ENCODE measurements at regions not wholly inside any gene's neighbourhood (a gene's known extent, or its start where the extent isn't known, plus 50 kb on each side); places are given as distances from the start of the nearest gene placed in this dataset.

GRCh38 chr4:4641254-4641653 is 99.4 kb upstream of the STX18 start:
- Mint-ChIP-seq H3K27ac (no peak overlapping the region), H3K4me1 (peaks cover 2% of the 10 kb centered on the region), H3K4me3 (no peak overlapping the region), H3K36me3 (ENCODE audit: low read depth) (no peaks in the 10 kb centered on the region), H3K27me3 (no peaks in the 10 kb centered on the region)
- no peak for ATAC-seq
- no peak for DNase-seq
- H3K9me3 ChIP-seq (ENCODE audit: control insufficient read depth, low read length, poor library complexity, severe bottlenecking) = no peaks in the 10 kb centered on the region

DNA sequence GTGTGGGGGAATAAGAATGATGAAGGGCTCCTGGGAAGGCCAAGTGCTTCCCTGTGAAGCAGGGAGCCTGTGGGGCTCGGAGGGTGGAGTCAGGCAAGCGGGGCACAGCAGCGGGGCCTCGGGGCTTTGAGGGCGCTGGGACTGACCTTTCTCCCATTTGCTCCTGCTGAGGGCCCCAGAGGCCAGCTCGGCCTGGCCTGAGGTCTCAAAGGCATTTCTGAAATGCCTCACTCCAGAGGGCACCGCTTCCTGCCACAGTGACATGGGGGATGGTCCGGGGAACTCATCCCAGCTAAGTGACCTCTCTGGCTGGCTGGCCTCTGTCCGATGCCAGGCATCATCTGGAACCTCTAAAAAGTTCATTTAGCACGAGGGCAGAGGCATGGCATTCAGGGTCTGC is 98.8 kb upstream of the STX18 start:
- H3K27me3 Mint-ChIP-seq = no peaks in the 10 kb centered on the region
- no peak overlapping the region for H3K27ac Mint-ChIP-seq
- no peaks in the 10 kb centered on the region for H3K9me3 ChIP-seq (ENCODE audit: control insufficient read depth, low read length, poor library complexity, severe bottlenecking)
- ATAC-seq (no peak), DNase-seq (no peak)
- no peak overlapping the region for H3K4me3 Mint-ChIP-seq
- H3K36me3 Mint-ChIP-seq (ENCODE audit: low read depth) = no peaks in the 10 kb centered on the region
- peaks cover 2% of the 10 kb centered on the region for H3K4me1 Mint-ChIP-seq

DNA sequence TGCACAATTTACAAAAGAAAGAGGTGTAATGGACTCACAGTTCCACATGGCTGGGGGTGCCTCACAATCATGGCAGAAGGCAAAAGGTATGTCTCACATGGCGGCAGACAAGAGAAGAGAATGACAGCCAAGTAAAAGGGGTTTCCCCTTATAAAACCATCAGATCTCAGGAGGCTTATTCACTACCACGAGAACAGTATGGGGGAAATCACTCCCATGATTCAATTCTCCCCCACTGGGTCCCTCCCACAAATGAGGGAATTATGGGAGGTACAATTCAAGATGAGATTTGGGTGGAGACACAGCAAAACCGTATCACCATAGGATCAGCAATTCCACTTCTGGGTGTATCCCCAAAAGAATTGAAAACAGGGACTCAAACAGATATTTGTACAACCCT is 97.5 kb upstream of the STX18 start:
- DNase-seq (no peak), ATAC-seq (no peak)
- no peaks in the 10 kb centered on the region for H3K27me3 Mint-ChIP-seq

DNA sequence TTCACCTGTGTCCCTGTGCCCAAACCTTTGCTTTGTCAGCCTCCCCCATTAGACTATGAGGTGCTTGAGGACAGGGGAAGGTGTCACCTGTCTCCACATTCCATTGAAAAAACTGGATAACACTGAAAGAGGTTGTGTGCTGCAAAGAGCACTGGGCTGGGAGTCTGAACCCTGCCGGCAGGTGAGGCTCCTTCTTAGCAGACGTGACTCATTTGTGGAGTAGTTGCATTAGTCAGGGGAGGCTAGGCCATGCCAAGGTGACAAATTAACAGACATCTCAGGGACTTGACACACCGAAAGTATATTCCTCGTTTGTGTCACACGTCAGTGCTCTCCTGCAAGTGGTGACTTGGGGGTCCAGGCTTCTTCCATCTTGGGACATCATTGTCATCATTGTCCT is 95.9 kb upstream of the STX18 start:
- no peak for ATAC-seq
- DNase-seq = no peak
- H3K27me3 Mint-ChIP-seq = no peaks in the 10 kb centered on the region
- H3K4me3 Mint-ChIP-seq = no peak overlapping the region
- H3K27ac Mint-ChIP-seq = no peak overlapping the region
- peaks cover 2% of the 10 kb centered on the region for H3K4me1 Mint-ChIP-seq
- H3K9me3 ChIP-seq (ENCODE audit: control insufficient read depth, low read length, poor library complexity, severe bottlenecking) = no peaks in the 10 kb centered on the region
- H3K36me3 Mint-ChIP-seq (ENCODE audit: low read depth) = no peaks in the 10 kb centered on the region

More for the DNA sequence above, 97.5 kb upstream of the STX18 start:
- Mint-ChIP-seq H3K4me3 (no peak overlapping the region), H3K36me3 (ENCODE audit: low read depth) (no peaks in the 10 kb centered on the region), H3K4me1 (peaks cover 2% of the 10 kb centered on the region), H3K27ac (no peak overlapping the region)
- H3K9me3 ChIP-seq (ENCODE audit: control insufficient read depth, low read length, poor library complexity, severe bottlenecking) = no peaks in the 10 kb centered on the region

DNA sequence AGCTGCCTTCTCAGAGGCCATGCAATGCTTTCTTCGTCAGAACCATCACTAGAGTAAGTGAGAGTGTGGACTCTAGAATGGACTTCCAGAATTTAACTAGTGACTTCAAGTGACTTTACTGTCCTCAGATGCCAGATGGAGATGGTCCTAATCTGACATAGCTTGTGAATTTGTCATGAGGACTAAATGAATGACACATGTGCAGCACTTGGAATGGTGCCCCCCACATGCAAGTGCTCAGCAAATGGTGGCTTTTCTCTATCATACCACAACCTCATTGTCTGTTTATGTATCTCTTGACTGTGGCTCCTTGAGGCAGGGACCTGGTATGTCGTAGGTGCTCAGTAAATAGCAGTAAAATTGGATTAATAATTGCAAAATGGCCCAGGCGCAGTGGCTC is 91.6 kb upstream of the STX18 start:
- Mint-ChIP-seq H3K27ac (no peak overlapping the region), H3K36me3 (ENCODE audit: low read depth) (no peaks in the 10 kb centered on the region), H3K27me3 (no peaks in the 10 kb centered on the region), H3K4me1 (no peaks in the 10 kb centered on the region), H3K4me3 (no peak overlapping the region)
- H3K9me3 ChIP-seq (ENCODE audit: control insufficient read depth, low read length, poor library complexity, severe bottlenecking) = no peaks in the 10 kb centered on the region
- DNase-seq (no peak), ATAC-seq (no peak)

- H3K36me3 Mint-ChIP-seq (ENCODE audit: low read depth) = no peaks in the 10 kb centered on the region
- H3K27me3 Mint-ChIP-seq = no peaks in the 10 kb centered on the region
- DNase-seq = no peak
- no peak overlapping the region for H3K4me3 Mint-ChIP-seq
- H3K4me1 Mint-ChIP-seq = no peaks in the 10 kb centered on the region
- H3K27ac Mint-ChIP-seq = peak overlapping the region; percentile 70
- no peak for ATAC-seq
- no peaks in the 10 kb centered on the region for H3K9me3 ChIP-seq (ENCODE audit: control insufficient read depth, low read length, poor library complexity, severe bottlenecking)
Measured at GRCh38 chr4:4631150-4631549, 89.3 kb upstream of the STX18 start.

DNA sequence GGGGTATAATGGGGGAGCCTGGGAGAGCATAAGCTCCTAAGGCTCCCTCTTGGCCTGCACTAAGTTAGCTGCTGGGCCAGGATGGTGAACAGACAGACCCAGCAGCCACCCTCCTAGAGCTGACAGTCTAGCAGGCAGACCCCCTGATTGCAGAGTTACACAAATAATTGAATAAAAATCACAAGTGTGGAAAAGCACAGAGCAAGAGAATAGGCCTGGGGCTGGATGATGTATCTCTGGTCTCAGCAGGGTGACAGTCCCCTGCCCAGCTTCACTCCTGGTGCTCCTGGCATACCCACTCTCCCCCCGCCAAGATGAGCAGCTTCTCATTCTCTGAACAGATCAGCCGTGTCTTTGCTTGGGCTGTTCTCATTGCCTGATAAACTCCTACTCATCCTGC is 86.1 kb upstream of the STX18 start:
- no peak overlapping the region for H3K4me3 Mint-ChIP-seq
- H3K9me3 ChIP-seq (ENCODE audit: control insufficient read depth, low read length, poor library complexity, severe bottlenecking) = no peaks in the 10 kb centered on the region
- no peak overlapping the region for H3K27ac Mint-ChIP-seq
- H3K27me3 Mint-ChIP-seq = no peaks in the 10 kb centered on the region
- ATAC-seq (no peak), DNase-seq (no peak)
- H3K36me3 Mint-ChIP-seq (ENCODE audit: low read depth) = no peaks in the 10 kb centered on the region
- no peaks in the 10 kb centered on the region for H3K4me1 Mint-ChIP-seq

GRCh38 chr4:4627111-4627510 is 85.3 kb upstream of the STX18 start:
- DNase-seq (no peak), ATAC-seq (no peak)
- no peaks in the 10 kb centered on the region for H3K36me3 Mint-ChIP-seq (ENCODE audit: low read depth)
- H3K9me3 ChIP-seq (ENCODE audit: control insufficient read depth, low read length, poor library complexity, severe bottlenecking) = no peaks in the 10 kb centered on the region
- no peaks in the 10 kb centered on the region for H3K27me3 Mint-ChIP-seq
- H3K4me1 Mint-ChIP-seq = no peaks in the 10 kb centered on the region
- H3K27ac Mint-ChIP-seq = no peak overlapping the region
- H3K4me3 Mint-ChIP-seq = no peak overlapping the region

- ATAC-seq (no peak), DNase-seq (no peak)
- H3K27me3 Mint-ChIP-seq = no peaks in the 10 kb centered on the region
- no peaks in the 10 kb centered on the region for H3K36me3 Mint-ChIP-seq (ENCODE audit: low read depth)
- H3K9me3 ChIP-seq (ENCODE audit: control insufficient read depth, low read length, poor library complexity, severe bottlenecking) = no peaks in the 10 kb centered on the region
- H3K4me1 Mint-ChIP-seq = no peaks in the 10 kb centered on the region
- H3K27ac Mint-ChIP-seq = no peak overlapping the region
- H3K4me3 Mint-ChIP-seq = no peak overlapping the region
Measured at GRCh38 chr4:4625488-4625887, 83.6 kb upstream of the STX18 start.

GRCh38 chr4:4624276-4624897 is 82.5 kb upstream of the STX18 start:
- no peak overlapping the region for H3K27ac Mint-ChIP-seq
- DNase-seq = no peak
- ATAC-seq = no peak
- H3K27me3 Mint-ChIP-seq = no peaks in the 10 kb centered on the region
- no peaks in the 10 kb centered on the region for H3K4me1 Mint-ChIP-seq
- H3K4me3 Mint-ChIP-seq = no peak overlapping the region
- H3K36me3 Mint-ChIP-seq (ENCODE audit: low read depth) = no peaks in the 10 kb centered on the region
- H3K9me3 ChIP-seq (ENCODE audit: control insufficient read depth, low read length, poor library complexity, severe bottlenecking) = no peaks in the 10 kb centered on the region

- Mint-ChIP-seq H3K4me3 (no peak overlapping the region), H3K27me3 (no peaks in the 10 kb centered on the region), H3K27ac (no peak overlapping the region), H3K36me3 (ENCODE audit: low read depth) (no peaks in the 10 kb centered on the region), H3K4me1 (no peaks in the 10 kb centered on the region)
- no peak for DNase-seq
- ATAC-seq = no peak
- no peaks in the 10 kb centered on the region for H3K9me3 ChIP-seq (ENCODE audit: control insufficient read depth, low read length, poor library complexity, severe bottlenecking)
Measured at GRCh38 chr4:4619821-4620220, 78.0 kb upstream of the STX18 start.

- no peaks in the 10 kb centered on the region for H3K9me3 ChIP-seq (ENCODE audit: control insufficient read depth, low read length, poor library complexity, severe bottlenecking)
- Mint-ChIP-seq H3K4me3 (no peak overlapping the region), H3K27me3 (no peaks in the 10 kb centered on the region), H3K36me3 (ENCODE audit: low read depth) (no peaks in the 10 kb centered on the region), H3K27ac (no peak overlapping the region), H3K4me1 (no peaks in the 10 kb centered on the region)
- ATAC-seq = no peak
- DNase-seq = no peak
Measured at GRCh38 chr4:4618847-4619246, 77.0 kb upstream of the STX18 start.

DNA sequence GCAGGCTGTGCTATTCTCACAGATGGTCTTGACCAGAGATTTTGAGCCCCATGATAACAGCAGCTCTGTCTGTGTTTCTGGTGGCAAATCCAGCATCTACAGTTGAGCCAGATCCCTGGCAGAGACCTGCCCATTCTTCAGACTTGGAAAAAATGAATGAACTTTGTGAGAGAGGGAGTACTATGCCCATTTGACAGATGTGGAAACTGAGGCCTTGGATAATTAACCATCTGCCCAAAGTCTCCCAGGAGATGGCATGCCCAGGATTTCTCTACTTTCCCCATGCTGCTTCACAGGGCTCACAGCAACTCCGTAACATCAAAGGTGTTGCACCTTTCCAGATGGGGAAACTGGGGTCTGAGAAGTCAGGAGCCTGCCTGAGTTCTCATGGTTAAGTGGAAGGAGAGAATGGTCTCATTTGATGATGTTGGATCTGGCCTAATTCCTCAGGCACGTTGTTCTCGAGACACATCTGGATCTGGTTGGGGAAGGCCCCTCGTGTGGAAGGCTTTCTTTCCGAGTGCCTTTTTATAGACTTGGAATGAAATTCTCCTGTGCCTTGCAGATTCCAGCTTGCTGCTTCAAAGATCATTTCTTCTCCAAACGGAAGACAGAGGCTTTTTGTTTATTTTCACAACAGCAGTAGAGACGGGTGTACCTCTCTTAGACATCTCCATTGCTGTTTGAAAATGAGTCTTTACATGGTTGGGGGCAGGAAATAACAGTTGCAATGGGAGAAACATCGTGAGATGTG is 73.3 kb upstream of the STX18 start:
- H3K9me3 ChIP-seq (ENCODE audit: control insufficient read depth, low read length, poor library complexity, severe bottlenecking) = no peaks in the 10 kb centered on the region
- no peaks in the 10 kb centered on the region for H3K4me1 Mint-ChIP-seq
- DNase-seq (no peak), ATAC-seq (no peak)
- H3K27ac Mint-ChIP-seq = no peak overlapping the region
- peaks cover 5% of the 10 kb centered on the region for H3K36me3 Mint-ChIP-seq (ENCODE audit: low read depth)
- H3K27me3 Mint-ChIP-seq = no peaks in the 10 kb centered on the region
- H3K4me3 Mint-ChIP-seq = no peak overlapping the region

GRCh38 chr4:4613641-4614286 is 71.9 kb upstream of the STX18 start:
- Mint-ChIP-seq H3K27ac (no peak overlapping the region), H3K36me3 (ENCODE audit: low read depth) (peaks cover 5% of the 10 kb centered on the region), H3K4me3 (no peak overlapping the region), H3K4me1 (no peaks in the 10 kb centered on the region), H3K27me3 (no peaks in the 10 kb centered on the region)
- DNase-seq (no peak), ATAC-seq (no peak)
- no peaks in the 10 kb centered on the region for H3K9me3 ChIP-seq (ENCODE audit: control insufficient read depth, low read length, poor library complexity, severe bottlenecking)

All from T-helper 17 cell (primary cell).